ENCODE measurements at regions not wholly inside any gene's neighbourhood (a gene's known extent, or its start where the extent isn't known, plus 50 kb on each side); places are given as distances from the start of the nearest gene placed in this dataset.

- Histone ChIP-seq H3K4me1 (ENCODE audit: control insufficient read depth in 5 of 5, insufficient read depth in 5 of 5, low read length in 5 of 5) (peaks cover 0 to 14% (median 0%) of the 10 kb centered on the region in 5 donors), H3K36me3 (ENCODE audit: control insufficient read depth in 4 of 4, insufficient read depth in 4 of 4, low read length in 4 of 4) (peaks cover 0 to 15% (median 2%) of the 10 kb centered on the region in 4 donors), H3K27ac (ENCODE audit: low read depth in 1 of 2, low read length in 1 of 2) (no peak overlapping the region), H3K4me3 (no peak overlapping the region), H3K9me3 (ENCODE audit: control insufficient read depth in 4 of 4, insufficient read depth in 3 of 4, low read length in 3 of 4) (no peaks in the 10 kb centered on the region), H3K27me3 (ENCODE audit: control insufficient read depth in 3 of 3, insufficient read depth in 3 of 3, low read length in 2 of 3) (no peaks in the 10 kb centered on the region), H3K9ac (ENCODE audit: insufficient read depth in 1 of 2, low read length in 2 of 2) (no peak overlapping the region)
- TF ChIP-seq CTCF (IDR thresholded peaks at IDR 0.05; ENCODE audit: control extremely low read depth, extremely low read depth) = no peak
- DNase-seq (no peak), ATAC-seq (ENCODE audit: insufficient read depth, low FRiP score) (no peak)
- 92 to 96% methylated on average over 4 of the region's 4 CpGs for WGBS, 2 donors
Measured at GRCh38 chr14:71662291-71662790, 269.9 kb upstream of the RGS6 start.

- Histone ChIP-seq H3K27ac (ENCODE audit: low read depth in 1 of 2, low read length in 1 of 2) (no peak overlapping the region), H3K27me3 (ENCODE audit: control insufficient read depth in 3 of 3, insufficient read depth in 3 of 3, low read length in 2 of 3) (no peaks in the 10 kb centered on the region), H3K4me1 (ENCODE audit: control insufficient read depth in 5 of 5, insufficient read depth in 5 of 5, low read length in 5 of 5) (peaks cover 0 to 10% (median 0%) of the 10 kb centered on the region in 5 donors), H3K4me3 (no peak overlapping the region), H3K9me3 (ENCODE audit: control insufficient read depth in 4 of 4, insufficient read depth in 3 of 4, low read length in 3 of 4) (no peaks in the 10 kb centered on the region), H3K36me3 (ENCODE audit: control insufficient read depth in 4 of 4, insufficient read depth in 4 of 4, low read length in 4 of 4) (peaks cover 0 to 15% (median 2%) of the 10 kb centered on the region in 4 donors), H3K9ac (ENCODE audit: insufficient read depth in 1 of 2, low read length in 2 of 2) (no peak overlapping the region)
- no peak for TF ChIP-seq CTCF (IDR thresholded peaks at IDR 0.05; ENCODE audit: control extremely low read depth, extremely low read depth)
- 56 to 77% methylated on average over 1 of the region's 1 CpG for WGBS, 2 donors
- no peak for ATAC-seq (ENCODE audit: insufficient read depth, low FRiP score)
- DNase-seq = no peak
Measured at GRCh38 chr14:71665157-71665556, 267.1 kb upstream of the RGS6 start.

- TF ChIP-seq CTCF (IDR thresholded peaks at IDR 0.05; ENCODE audit: control extremely low read depth, extremely low read depth) = no peak
- ATAC-seq (ENCODE audit: insufficient read depth, low FRiP score) = no peak
- DNase-seq = no peak
- Histone ChIP-seq H3K27me3 (ENCODE audit: control insufficient read depth in 3 of 3, insufficient read depth in 3 of 3, low read length in 2 of 3) (no peaks in the 10 kb centered on the region), H3K9me3 (ENCODE audit: control insufficient read depth in 4 of 4, insufficient read depth in 3 of 4, low read length in 3 of 4) (no peaks in the 10 kb centered on the region), H3K36me3 (ENCODE audit: control insufficient read depth in 4 of 4, insufficient read depth in 4 of 4, low read length in 4 of 4) (peaks cover 0 to 15% (median 2%) of the 10 kb centered on the region in 4 donors), H3K4me1 (ENCODE audit: control insufficient read depth in 5 of 5, insufficient read depth in 5 of 5, low read length in 5 of 5) (peaks cover 0 to 10% (median 0%) of the 10 kb centered on the region in 5 donors), H3K4me3 (no peak overlapping the region), H3K27ac (ENCODE audit: low read depth in 1 of 2, low read length in 1 of 2) (no peak overlapping the region), H3K9ac (ENCODE audit: insufficient read depth in 1 of 2, low read length in 2 of 2) (no peak overlapping the region)
- WGBS, 2 donors = 75 to 78% methylated on average over 2 of the region's 2 CpGs
Measured at GRCh38 chr14:71665781-71666180, 266.4 kb upstream of the RGS6 start.

All from lung (tissue), 11 donors.